ENCODE measurements at regions not wholly inside any gene's neighbourhood (a gene's known extent, or its start where the extent isn't known, plus 50 kb on each side); places are given as distances from the start of the nearest gene placed in this dataset.

- TF ChIP-seq, protein P1, sequence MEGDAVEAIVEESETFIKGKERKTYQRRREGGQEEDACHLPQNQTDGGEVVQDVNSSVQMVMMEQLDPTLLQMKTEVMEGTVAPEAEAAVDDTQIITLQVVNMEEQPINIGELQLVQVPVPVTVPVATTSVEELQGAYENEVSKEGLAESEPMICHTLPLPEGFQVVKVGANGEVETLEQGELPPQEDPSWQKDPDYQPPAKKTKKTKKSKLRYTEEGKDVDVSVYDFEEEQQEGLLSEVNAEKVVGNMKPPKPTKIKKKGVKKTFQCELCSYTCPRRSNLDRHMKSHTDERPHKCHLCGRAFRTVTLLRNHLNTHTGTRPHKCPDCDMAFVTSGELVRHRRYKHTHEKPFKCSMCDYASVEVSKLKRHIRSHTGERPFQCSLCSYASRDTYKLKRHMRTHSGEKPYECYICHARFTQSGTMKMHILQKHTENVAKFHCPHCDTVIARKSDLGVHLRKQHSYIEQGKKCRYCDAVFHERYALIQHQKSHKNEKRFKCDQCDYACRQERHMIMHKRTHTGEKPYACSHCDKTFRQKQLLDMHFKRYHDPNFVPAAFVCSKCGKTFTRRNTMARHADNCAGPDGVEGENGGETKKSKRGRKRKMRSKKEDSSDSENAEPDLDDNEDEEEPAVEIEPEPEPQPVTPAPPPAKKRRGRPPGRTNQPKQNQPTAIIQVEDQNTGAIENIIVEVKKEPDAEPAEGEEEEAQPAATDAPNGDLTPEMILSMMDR (conservative IDR thresholded peaks at IDR 0.05; ENCODE audit: low read length), result no peak
- no peak for TF ChIP-seq EZH2phosphoT487 (IDR thresholded peaks at IDR 0.05; ENCODE audit: borderline replicate concordance, low read depth, low read length)
Observed at GRCh38 chr2:193885419-193885818, 1690.7 kb upstream of the TMEFF2 start.
